ENCODE measurements at regions not wholly inside any gene's neighbourhood (a gene's known extent, or its start where the extent isn't known, plus 50 kb on each side); places are given as distances from the start of the nearest gene placed in this dataset.

- TF ChIP-seq CTCF (conservative IDR thresholded peaks at IDR 0.05; ENCODE audit: low read depth, low read length) (no peak), EZH2 (IDR thresholded peaks at IDR 0.05; ENCODE audit: borderline replicate concordance, low read depth, low read length, poor library complexity, severe bottlenecking) (no peak)
Observed at GRCh38 chr21:29406385-29406784, 107.7 kb downstream of the BACH1 start.

All from A673 (cell line).